HFFc6 (cell line): ENCODE measurements at regions not wholly inside any gene's neighbourhood (a gene's known extent, or its start where the extent isn't known, plus 50 kb on each side); places are given as distances from the start of the nearest gene placed in this dataset.

Experiments used
- DNase-seq: peaks from one replicate; pipeline ENCODE4 v3.0.0-alpha.2; 2018
- H3K27ac Mint-ChIP-seq: 2 replicates; pipeline ENCODE4 v1.8.0; 2020; ENCODE audit warnings: mild to moderate bottlenecking, mixed read lengths
- H3K27me3 Mint-ChIP-seq: 2 replicates; pipeline ENCODE4 v1.8.0; 2021; ENCODE audit warnings: mild to moderate bottlenecking, moderate library complexity, mixed read lengths; ENCODE audit not compliant: insufficient read depth
- H3K36me3 Mint-ChIP-seq: 2 replicates; pipeline ENCODE4 v1.8.0; 2021; ENCODE audit warnings: low read depth, mixed read lengths
- H3K4me1 Mint-ChIP-seq: 2 replicates; pipeline ENCODE4 v1.8.0; 2020; ENCODE audit warnings: low read depth, mixed read lengths
- H3K4me3 Mint-ChIP-seq: 2 replicates; pipeline ENCODE4 v1.8.0; 2020; ENCODE audit warnings: mild to moderate bottlenecking, moderate library complexity, mixed read lengths
- H3K9me3 Mint-ChIP-seq: 2 replicates; pipeline ENCODE4 v1.8.0; 2020; ENCODE audit warnings: mild to moderate bottlenecking, mixed read lengths
- CTCF ChIP-seq: fragments of 200-600 bp; sonication (generic); IDR thresholded peaks from 2 replicates; pipeline ENCODE4 v1.5.0; 2021; ENCODE audit warnings: antibody characterized with exemption, mild to moderate bottlenecking

GRCh38 chr1:73886716-73887115 lies 311.3 kb downstream of the LRRIQ3 start:
- Mint-ChIP-seq H3K27ac (no peak overlapping the region), H3K4me1 (no peaks in the 10 kb centered on the region), H3K4me3 (no peak overlapping the region), H3K9me3 (peaks cover 24% of the 10 kb centered on the region), H3K36me3 (no peaks in the 10 kb centered on the region), H3K27me3 (no peaks in the 10 kb centered on the region)
- no peak for DNase-seq
- TF ChIP-seq CTCF, result no peak

GRCh38 chr1:73874806-73875205 lies 323.2 kb downstream of the LRRIQ3 start:
- Mint-ChIP-seq H3K27ac (no peak overlapping the region), H3K4me1 (no peaks in the 10 kb centered on the region), H3K27me3 (peaks cover 1% of the 10 kb centered on the region; the same call in 1 of the 2 replicates), H3K9me3 (peaks cover 22% of the 10 kb centered on the region), H3K4me3 (no peak overlapping the region), H3K36me3 (no peaks in the 10 kb centered on the region)
- DNase-seq, result no peak
- no peak for TF ChIP-seq CTCF

GRCh38 chr1:73868810-73869336 lies 329.1 kb downstream of the LRRIQ3 start:
- DNase-seq, result no peak
- Mint-ChIP-seq H3K27me3 (peaks cover 1% of the 10 kb centered on the region; the same call in 1 of the 2 replicates), H3K4me3 (no peak overlapping the region), H3K4me1 (no peaks in the 10 kb centered on the region), H3K36me3 (no peaks in the 10 kb centered on the region), H3K9me3 (peaks cover 23% of the 10 kb centered on the region), H3K27ac (no peak overlapping the region)
- no peak for TF ChIP-seq CTCF

GRCh38 chr1:73862355-73862754 lies 335.6 kb downstream of the LRRIQ3 start:
- Mint-ChIP-seq H3K4me1 (no peaks in the 10 kb centered on the region), H3K9me3 (peaks cover 37% of the 10 kb centered on the region), H3K4me3 (no peak overlapping the region), H3K36me3 (no peaks in the 10 kb centered on the region), H3K27ac (no peak overlapping the region), H3K27me3 (no peaks in the 10 kb centered on the region)
- DNase-seq, result no peak
- TF ChIP-seq CTCF, result no peak

- no peak overlapping the region for H3K4me3 Mint-ChIP-seq
- no peak for TF ChIP-seq CTCF
- no peaks in the 10 kb centered on the region for H3K4me1 Mint-ChIP-seq
- no peak for DNase-seq
- no peaks in the 10 kb centered on the region for H3K36me3 Mint-ChIP-seq
- no peaks in the 10 kb centered on the region for H3K27me3 Mint-ChIP-seq
- no peak overlapping the region for H3K27ac Mint-ChIP-seq
- H3K9me3 Mint-ChIP-seq, result peaks cover 34% of the 10 kb centered on the region
These were observed 337.5 kb downstream of the LRRIQ3 start for GRCh38 chr1:73860421-73860950.
